B cell (primary cell): ENCODE measurements at regions not wholly inside any gene's neighbourhood (a gene's known extent, or its start where the extent isn't known, plus 50 kb on each side); places are given as distances from the start of the nearest gene placed in this dataset.

Experiments used
- EZH2 ChIP-seq: IDR thresholded peaks from 2 replicates; pipeline ENCODE4 v1.6.1; 2012; ENCODE audit warnings: borderline replicate concordance, low read depth, mild to moderate bottlenecking, moderate library complexity, low read length; ENCODE audit not compliant: insufficient read depth, poor library complexity, severe bottlenecking
- TF ChIP-seq, protein P1 (sequence below): fragments of 200-600 bp; IDR thresholded peaks from one replicate; pipeline ENCODE4 v1.8.0; 2022; ENCODE audit warnings: antibody characterized with exemption, mild to moderate bottlenecking

GRCh38 chr16:59320657-59321056 is 586.5 kb upstream of the GOT2 start:
- TF ChIP-seq, protein P1, sequence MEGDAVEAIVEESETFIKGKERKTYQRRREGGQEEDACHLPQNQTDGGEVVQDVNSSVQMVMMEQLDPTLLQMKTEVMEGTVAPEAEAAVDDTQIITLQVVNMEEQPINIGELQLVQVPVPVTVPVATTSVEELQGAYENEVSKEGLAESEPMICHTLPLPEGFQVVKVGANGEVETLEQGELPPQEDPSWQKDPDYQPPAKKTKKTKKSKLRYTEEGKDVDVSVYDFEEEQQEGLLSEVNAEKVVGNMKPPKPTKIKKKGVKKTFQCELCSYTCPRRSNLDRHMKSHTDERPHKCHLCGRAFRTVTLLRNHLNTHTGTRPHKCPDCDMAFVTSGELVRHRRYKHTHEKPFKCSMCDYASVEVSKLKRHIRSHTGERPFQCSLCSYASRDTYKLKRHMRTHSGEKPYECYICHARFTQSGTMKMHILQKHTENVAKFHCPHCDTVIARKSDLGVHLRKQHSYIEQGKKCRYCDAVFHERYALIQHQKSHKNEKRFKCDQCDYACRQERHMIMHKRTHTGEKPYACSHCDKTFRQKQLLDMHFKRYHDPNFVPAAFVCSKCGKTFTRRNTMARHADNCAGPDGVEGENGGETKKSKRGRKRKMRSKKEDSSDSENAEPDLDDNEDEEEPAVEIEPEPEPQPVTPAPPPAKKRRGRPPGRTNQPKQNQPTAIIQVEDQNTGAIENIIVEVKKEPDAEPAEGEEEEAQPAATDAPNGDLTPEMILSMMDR = no peak
- no peak for TF ChIP-seq EZH2
